SK-N-SH treated with all-trans-retinoic acid at 6 μM for 48 hours (cell line): ENCODE measurements at regions not wholly inside any gene's neighbourhood (a gene's known extent, or its start where the extent isn't known, plus 50 kb on each side); places are given as distances from the start of the nearest gene placed in this dataset.

Experiments
- CREB5 ChIP-seq: fragments of 250-450 bp; sonication (Bioruptor Pico); IDR thresholded peaks from 2 replicates; pipeline ENCODE4 v1.5.1; 2020; ENCODE audit warnings: low read depth, mild to moderate bottlenecking, moderate library complexity
- ESRRG ChIP-seq: fragments of 250-450 bp; sonication (Bioruptor Pico); IDR thresholded peaks from 2 replicates; pipeline ENCODE4 v1.6.1; 2021; ENCODE audit warnings: mild to moderate bottlenecking
- GLIS3 ChIP-seq: fragments of 250-450 bp; sonication (Bioruptor Pico); IDR thresholded peaks from 2 replicates; pipeline ENCODE4 v1.5.0; 2020; ENCODE audit warnings: mild to moderate bottlenecking, moderate library complexity
- ISL1 ChIP-seq: fragments of 250-450 bp; sonication (Bioruptor Pico); IDR thresholded peaks from 2 replicates; pipeline ENCODE4 v2.1.2; 2022; ENCODE audit warnings: mild to moderate bottlenecking, moderate library complexity
- OSR1 ChIP-seq: fragments of 250-450 bp; sonication (Bioruptor Pico); IDR thresholded peaks from 2 replicates; pipeline ENCODE4 v1.8.0; 2022; ENCODE audit warnings: moderate library complexity, mild to moderate bottlenecking, inconsistent platforms
- PATZ1 ChIP-seq: fragments of 250-450 bp; sonication (Bioruptor Pico); IDR thresholded peaks from 2 replicates; pipeline ENCODE4 v1.8.0; 2020; ENCODE audit warnings: mild to moderate bottlenecking, moderate library complexity, borderline replicate concordance
- POU6F1 ChIP-seq: fragments of 250-450 bp; sonication (Bioruptor Pico); IDR thresholded peaks from 2 replicates; pipeline ENCODE4 v1.8.0; 2021; ENCODE audit warnings: low read depth, mild to moderate bottlenecking, moderate library complexity, borderline replicate concordance
- PPARA ChIP-seq: fragments of 250-450 bp; sonication (Bioruptor Pico); IDR thresholded peaks from 2 replicates; pipeline ENCODE4 v1.5.0; 2020; ENCODE audit warnings: mild to moderate bottlenecking, borderline replicate concordance
- RARB ChIP-seq: fragments of 250-450 bp; sonication (Bioruptor Pico); IDR thresholded peaks from 2 replicates; pipeline ENCODE4 v1.8.0; 2021; ENCODE audit warnings: mild to moderate bottlenecking, moderate library complexity
- ZFP3 ChIP-seq: fragments of 250-450 bp; sonication (Bioruptor Pico); IDR thresholded peaks from 2 replicates; pipeline ENCODE4 v1.5.0; 2020; ENCODE audit warnings: mild to moderate bottlenecking, moderate library complexity
- ZFP30 ChIP-seq: fragments of 450-650 bp; formaldehyde crosslinking; IDR thresholded peaks from 2 replicates; pipeline ENCODE4 v1.5.0; 2022; ENCODE audit warnings: mild to moderate bottlenecking, moderate library complexity

GRCh38 chr13:103557878-103558277 is 491.7 kb upstream of the SLC10A2 start:
- no peak for TF ChIP-seq GLIS3 (CRISPR knock-in tag)
- TF ChIP-seq PATZ1 (CRISPR knock-in tag) = no peak
- TF ChIP-seq ZFP30 (CRISPR knock-in tag) = no peak
- no peak for TF ChIP-seq POU6F1 (CRISPR knock-in tag)
- TF ChIP-seq CREB5 (CRISPR knock-in tag) = no peak
- no peak for TF ChIP-seq OSR1 (CRISPR knock-in tag)
- no peak for TF ChIP-seq PPARA (CRISPR knock-in tag)
- TF ChIP-seq ESRRG (CRISPR knock-in tag) = no peak
- TF ChIP-seq RARB (CRISPR knock-in tag) = no peak
- TF ChIP-seq ISL1 (CRISPR knock-in tag) = peak; percentile 84
- no peak for TF ChIP-seq ZFP3
